Glomerular endothelial cell (primary cell): ENCODE measurements at regions not wholly inside any gene's neighbourhood (a gene's known extent, or its start where the extent isn't known, plus 50 kb on each side); places are given as distances from the start of the nearest gene placed in this dataset.
"Not testable (repeated sequence)": the region's sequence is repeated elsewhere in the genome, so short reads cannot be mapped to it uniquely, and the experiment has no call there.

Source experiments
- DNase-seq: peaks from one replicate; pipeline ENCODE4 v3.0.0-alpha.2; 2011; ENCODE audit warnings: low read depth, low spot score; ENCODE audit errors: extremely low read depth

DNA sequence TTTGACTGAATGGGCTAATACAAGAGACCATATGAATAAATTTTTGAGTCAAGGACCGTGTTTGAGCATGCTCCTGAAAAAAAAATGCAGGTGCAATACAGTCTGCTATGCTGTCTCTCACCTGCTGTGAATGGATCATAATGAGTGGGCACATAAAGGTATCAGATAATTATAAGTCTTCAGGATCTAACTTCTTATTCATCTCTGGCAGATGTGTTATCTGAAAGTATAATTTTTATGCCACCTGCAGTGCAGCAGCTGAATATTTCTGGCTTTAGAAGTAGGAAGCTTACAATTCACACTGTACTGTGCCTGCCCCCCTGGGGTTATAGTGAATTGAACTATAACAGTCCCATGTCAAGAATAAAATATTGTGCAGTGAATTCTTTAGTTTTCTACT is 333.3 kb downstream of the MRPL39 start:
- no peak for DNase-seq

DNA sequence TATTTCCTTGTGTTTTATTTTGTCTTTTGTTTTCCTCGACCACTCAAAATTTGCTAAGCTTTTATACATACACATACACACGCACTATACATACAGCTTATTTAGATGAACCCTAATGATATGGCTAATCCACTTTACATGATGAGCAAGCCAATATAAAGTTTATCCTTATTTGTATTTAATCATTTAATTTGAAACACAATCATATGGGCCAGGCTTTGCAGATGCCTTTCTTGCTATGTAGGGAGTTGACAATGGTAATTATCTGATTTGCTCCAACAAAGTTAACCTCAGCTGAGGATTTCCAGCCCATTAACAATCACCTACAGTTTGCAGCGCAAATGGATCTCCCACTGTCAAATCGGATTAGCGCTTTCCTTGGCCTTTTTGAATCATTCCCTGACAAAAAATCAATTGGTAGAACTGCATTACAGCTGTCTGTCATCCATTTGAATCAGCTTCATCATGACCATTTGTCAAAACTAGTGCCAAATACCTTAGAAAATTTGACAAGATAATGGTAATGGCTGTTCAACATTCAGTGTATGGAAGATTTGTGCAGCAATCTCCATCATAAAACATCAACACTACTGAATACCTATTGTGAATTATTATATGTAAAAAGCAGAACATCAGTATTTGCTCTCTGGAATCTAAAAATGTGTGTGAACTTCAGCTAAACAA is 352.6 kb downstream of the MRPL39 start:
- no peak for DNase-seq

DNA sequence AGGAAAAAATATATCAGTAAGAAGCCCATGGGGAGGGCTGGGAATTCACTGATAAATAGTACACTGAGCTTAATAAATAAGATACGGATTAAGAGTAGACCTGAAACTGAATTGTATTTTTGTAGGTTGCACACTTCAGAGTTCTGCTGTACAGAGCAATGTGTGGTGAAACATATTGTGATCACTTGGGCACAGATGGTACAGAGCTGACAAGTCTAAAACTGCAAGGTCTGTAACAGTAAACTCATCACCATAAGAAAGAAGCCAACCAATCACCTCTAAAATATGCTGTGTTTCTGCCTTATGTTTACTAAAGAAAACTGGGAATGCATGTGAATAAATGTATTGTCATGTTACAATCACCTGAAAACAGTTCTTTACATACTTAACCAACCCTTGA is 360.7 kb downstream of the MRPL39 start:
- no peak for DNase-seq

DNA sequence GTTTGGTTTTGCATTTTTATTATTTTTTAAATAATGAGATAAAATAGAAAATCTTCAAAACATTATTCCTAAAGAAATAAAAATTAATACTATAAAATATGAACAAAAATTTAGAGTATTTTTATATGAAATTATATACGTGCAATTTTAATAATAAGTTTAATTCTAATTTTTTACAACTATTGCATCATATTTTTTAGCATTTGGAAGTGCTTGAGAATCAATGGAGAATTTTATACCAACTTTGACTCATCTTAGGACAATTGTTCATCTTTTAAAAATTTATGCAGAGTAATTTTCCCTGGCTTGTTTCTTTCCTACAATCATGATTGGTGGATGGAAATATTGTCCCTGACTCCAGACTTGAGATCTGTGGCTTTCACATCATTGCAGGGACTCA is 362.5 kb downstream of the MRPL39 start:
- DNase-seq: no peak

DNA sequence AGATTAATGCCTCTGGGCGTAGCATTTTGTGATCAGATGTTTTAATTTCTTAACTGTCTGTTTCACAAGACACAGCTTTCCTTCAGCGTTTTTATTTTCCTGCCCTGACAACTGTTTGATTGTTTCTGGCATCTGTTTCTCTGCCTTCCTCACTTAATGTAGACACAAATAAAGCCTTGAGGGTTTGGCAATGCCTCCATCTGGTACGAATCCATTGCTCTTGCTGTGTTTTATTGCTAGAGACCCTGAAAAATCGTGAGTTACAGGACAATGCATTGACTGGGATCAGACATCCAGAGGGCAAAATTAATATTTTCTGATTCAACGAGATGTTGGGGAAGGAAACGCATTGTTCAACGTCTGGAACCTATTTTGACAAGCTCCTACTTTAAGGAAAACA is 363.5 kb downstream of the MRPL39 start:
- DNase-seq: no peak

DNA sequence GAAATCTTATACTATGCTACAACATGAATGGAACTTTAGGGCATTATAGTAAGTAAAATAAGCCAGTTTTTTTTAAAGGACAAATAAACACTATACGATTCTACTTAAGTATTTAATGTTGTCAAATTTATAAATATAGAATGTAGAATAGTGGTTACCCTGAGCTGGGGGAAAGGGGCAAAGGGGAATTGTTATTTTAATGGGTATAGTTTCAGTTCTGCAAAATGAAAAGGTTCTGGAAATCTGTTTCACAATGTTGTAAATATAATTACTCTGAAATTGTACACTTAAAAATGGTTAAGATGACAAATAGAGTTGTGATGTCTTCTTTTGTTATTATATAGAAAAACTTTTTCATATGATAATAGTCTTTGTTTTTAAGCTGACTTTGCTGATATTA is 366.3 kb downstream of the MRPL39 start:
- DNase-seq: no peak

DNA sequence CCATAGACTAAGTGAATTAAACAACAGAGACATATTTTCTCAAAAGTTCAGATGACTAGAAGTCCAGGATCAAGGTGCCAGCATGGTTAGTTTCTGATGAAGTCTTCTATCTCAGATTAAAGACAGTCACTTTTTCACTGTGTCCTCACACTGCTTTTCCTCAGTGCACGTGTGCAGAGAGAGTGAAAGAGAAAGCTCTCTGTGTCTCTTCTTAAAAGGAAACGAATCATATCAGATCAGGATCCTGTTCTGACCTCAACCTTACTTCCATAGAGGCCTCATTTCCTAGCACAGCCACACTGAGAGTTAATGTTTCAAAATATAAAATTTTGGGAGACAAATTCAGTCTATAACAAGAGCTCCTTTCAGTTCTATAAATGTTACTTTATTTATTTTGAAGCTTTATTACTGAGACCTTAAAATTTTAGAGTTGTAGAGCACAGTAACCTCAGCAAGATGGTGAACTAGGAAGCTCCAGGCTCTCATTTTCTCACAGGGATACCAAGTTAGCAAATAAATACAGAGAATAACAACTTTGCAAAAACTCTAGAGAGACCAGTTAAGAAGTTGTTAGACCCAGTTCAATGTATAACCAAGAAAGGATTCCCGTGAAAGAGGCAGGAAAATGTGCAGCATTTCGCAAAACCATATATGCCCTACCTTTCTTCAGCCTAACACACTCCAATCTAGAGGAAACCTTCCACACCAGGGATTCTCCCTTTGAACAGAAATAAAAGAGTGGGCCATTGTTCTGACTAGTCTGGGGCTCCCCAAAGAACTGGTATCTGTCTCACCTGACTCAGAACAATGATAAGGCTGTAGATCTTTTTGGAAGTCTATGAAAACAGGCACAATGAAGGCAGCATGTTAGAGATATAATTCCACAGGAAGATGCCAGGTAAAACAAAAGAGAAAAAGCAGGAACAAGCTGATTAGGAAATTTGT is 372.2 kb downstream of the MRPL39 start:
- DNase-seq: no peak

DNA sequence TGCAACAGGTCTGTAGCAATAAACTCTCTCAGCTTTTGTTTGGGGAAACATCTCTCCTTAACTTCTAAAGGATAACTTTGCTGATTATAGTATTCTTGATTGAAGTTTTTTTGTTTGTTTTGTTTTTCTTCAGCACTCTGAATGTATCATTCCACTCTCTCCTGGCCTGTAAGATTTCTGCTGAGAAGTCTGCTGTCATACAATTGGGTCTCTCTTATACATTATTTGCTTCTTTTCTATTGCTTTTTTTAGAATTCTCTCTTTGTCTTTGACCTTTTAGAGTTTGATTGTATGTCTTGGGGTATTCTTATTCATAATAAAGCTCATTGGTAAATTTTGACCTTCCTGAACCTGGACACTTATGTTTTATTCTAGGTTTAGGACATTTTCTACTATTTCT is 386.3 kb downstream of the MRPL39 start:
- no peak for DNase-seq

DNA sequence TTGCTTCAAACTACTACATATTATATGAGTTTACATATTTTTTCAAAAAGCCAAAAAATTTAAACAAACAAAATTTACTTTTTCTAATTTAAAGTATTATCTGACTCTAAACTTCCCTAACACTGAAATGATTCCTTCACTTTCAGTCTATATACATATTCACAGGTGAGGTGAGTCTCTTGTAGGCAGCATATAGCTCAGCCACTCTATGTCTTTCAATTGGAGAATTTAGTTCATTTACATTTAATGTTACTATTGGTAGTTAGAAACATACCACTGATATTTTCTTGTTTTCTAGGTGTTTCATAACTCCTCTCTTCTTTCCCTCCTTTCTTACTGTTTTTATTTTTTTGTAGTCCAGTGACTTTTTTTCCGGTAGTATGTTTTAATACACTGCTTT is 387.1 kb downstream of the MRPL39 start:
- no peak for DNase-seq

DNA sequence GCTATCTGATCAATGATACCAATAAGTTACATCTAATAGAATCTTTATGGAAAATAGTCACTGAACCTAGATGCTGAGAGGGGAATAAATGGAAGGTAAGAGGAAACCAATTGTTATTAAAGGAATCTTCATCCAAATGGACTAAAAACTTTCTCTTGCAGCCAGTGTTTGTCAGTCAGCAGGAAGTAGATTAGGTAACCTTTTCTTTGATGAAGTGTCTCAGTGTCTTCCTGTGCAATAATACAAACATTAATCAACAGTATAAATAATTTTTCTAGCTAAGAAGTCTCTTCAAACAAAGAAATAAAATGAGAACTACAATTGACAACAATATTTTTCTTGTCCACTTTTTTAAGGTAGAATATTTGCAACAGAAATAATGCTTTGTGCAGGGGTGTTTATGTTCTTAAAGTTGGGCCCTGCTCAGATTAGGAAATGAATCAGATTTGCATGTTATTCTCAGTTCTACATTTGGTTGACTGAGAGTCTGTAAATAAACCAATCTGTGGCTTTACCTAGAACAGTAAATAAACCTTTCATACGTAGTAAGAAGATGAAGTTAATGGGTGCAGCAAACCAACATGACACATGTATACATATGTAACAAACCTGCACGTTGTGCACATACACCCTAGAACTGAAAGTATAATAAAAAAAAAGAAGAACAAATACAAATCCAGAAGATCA is 391.4 kb downstream of the MRPL39 start:
- no peak for DNase-seq

DNA sequence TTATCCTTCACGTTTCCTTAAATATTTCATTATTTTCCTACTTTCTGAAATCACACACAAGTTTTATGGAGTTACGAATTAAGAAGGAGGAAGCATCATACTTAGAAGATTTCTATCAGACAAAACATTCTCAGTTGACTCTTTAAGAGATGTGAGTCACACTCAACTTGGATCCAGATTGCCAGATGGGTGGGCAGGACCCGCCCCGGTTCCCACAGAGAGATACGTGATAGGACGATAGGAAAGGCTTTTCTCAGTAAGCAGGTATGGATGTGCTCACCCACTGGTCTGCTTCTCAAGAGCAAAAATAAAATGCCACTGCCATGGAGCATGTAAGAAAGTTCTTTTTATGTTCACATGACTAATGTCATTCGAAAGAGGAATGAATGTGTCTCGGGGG is 392.6 kb downstream of the MRPL39 start:
- DNase-seq: no peak

DNA sequence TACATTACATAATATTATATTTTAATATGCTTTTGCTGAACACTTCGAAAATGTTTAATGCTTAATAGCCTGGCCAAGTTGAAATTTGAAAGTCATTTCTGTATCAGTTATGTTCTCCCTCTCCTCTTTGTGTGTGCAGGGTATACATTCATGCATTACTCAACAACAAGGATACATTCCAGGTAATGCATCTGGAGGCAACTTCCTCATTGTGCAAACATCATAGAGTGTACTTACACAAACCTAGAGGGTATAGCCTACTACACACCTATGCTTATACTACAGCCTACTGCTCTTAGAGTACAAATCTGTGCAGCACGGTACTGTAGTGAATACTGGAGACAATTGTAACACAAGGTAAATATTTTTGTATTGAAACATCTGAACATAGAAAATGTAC is 407.3 kb downstream of the MRPL39 start:
- DNase-seq: no peak

DNA sequence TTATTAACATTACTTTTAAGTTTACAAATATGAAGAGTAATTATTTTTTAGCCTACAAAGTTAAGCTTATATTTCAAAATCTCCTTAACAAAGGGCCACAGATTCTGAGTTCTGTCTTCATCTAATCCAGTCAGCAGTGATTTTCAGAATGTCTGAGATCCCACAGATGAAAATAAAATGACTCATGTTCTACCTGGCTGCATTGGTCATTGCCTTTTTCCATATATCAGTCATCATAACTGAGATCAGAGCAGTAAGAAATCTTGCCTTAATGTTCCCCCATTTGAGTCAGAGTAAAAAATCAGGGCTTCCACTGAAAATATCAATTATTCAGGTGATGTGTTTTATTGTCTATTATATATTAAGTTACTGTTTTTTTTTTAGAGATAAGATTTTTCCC is 416.1 kb downstream of the MRPL39 start:
- DNase-seq: no peak

DNA sequence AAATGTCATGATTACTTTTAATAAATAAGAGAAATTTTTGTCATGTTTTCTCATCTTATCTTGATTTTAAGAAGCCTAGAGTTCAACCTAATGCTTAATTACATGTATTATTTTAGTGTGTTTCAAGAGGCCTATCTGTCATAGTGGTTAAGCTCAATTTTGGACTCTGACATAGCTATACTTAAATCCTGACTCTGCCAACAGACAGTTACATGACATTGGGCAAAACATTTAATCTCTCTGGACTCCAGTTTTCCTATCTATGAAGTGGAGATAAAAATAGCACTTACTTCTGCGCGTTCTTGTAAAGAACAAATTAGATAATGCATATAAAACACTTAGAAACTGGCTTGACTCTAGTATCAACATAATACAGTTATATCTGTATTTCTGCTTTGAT is 417.8 kb downstream of the MRPL39 start:
- DNase-seq: no peak

DNA sequence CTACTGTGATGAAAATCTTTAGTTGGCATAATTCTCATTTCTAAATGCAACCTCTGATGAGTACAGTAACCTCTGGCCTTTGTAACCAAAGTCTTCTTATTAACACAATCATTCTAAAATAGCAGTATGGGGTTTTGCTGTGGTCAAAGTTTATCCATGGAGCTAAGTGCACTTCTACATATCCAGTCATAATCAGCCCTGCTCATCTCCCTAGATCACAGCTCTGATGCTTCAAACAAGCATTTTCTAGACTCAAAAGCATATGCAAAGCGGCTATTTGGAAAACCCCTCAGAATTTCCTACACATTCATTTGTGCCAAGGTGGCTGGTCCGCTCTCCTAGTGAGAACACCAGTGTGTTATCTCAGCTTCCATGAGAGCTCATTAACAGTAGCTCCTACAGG is 418.6 kb downstream of the MRPL39 start:
- DNase-seq: no peak

DNA sequence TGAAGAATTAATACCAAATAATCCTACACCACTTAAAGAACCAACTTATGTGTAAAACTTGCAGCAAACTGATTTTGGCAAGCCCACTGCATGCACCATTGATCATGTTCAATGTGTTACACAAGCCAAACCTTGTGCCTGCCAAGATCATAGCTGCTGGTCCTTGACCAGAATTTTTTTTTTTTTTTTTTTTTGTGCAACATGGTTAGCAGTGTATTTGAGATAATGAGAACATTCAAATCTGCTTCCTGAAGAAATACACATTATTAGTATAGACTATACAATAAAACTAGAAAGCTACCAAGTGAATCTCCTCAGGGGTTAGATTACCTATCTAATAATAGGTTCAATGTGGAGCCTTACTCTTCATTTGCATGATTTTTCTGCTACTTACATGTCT is 421.0 kb downstream of the MRPL39 start:
- DNase-seq: no peak

DNA sequence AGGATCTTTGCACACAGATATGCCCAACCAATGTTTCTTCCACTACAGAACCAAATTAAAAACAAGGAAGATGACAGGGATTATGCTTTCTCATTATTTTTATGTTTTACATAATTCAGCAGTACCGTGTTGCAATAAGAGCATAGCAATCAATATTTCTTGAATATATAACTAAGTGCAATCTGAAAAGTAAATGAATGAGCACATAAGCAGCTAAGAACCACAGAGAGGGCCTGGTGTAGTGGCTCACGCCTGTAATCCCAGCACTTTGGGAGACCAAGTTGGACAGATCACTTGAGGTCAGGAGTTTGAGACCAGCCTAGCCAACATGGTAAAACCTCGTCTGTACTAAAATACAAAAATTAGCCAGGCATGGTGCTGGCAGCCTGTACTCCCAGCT is 423.7 kb downstream of the MRPL39 start:
- no peak for DNase-seq

DNA sequence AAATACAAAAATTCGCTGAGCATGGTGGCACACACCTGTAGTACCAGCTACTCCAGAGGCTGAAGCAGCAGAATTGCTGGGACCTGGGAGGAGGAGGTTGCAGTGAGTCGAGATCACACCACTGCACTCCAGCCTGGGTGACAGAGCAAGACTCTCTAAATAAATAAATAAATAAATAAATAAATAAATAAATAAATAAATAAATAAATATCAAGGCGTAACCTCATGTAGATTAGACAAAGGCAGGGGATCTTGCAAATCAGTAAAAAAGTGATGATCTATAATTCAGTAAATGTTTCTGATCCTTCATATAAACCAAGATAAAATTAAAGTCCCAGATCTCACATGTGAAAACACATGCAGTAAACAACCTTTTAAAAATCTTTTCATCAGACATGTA is 425.6 kb downstream of the MRPL39 start:
- DNase-seq: not testable (repeated sequence)

DNA sequence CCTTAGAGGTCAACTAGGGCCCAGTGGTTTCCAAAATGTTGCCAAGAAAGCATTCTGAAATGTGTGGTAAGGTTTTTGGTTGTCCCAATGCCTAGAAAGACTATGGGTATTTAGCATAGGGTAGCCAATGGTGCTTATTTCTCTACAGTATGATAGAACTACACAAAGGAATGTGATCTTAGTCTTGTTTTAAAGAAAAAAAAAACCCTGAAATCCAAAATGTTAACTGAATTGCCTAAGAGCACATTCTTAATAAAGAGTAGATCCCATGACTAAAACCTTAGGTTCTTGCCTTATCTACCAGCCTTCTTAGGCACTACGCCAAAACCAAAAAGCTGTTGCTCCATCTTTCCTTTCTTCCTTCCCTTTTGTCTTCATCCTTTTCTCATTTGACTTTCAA is 428.2 kb downstream of the MRPL39 start:
- no peak for DNase-seq

DNA sequence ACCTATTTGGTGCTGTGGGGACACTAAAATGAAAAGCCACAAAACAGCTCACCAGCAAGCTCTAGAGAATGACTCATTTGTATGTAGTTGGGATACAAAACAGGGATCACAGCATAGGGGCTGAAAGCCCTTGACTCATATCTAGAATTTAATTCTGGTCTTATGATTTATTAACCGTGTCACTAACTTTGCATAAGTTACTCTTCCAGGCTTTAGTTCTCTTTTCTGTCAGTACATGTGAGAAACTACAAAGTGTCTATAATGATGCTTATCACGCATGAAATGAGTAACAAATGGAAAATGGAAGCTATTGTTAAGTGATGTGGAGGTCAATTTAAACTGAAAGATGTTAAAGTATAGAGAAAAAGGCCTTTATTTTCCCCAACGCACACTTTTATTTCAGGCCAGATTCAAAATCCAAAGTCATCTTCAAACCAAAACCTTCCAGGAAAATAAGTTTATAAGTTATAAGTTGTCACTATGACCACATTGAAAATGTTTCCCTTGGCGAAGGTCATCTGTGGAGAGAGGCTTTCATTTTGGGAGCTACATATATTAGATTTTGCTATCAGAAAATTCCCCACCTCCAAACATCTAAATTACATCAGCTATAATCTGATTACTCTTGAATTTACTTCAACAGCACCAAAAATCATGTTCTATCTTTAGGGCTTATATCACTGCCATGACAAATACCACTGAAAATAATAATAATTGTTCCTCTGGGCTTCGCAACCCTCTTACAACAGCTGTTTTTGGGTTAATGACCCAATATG is 430.5 kb downstream of the MRPL39 start:
- DNase-seq: no peak

DNA sequence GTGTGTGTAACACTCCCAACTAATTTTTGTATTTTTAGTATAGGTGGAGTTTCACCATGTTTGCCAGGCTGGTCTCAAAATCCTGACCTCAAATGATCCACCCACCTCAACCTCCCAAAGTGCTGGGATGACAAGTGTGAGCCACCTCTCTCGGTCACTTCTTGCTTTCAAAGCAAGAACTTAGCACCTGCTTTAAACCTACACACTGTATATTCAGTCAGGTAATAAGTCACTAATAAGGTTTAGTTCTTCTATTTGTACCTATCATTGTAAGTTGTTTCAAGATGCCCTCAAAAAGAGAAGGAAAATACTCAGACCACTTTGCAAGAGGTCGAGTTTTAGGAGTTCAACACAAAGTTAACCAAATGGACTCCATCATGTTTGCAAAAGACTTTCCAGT is 431.3 kb downstream of the MRPL39 start:
- no peak for DNase-seq
